Gastrocnemius medialis (tissue), 4 donors: ENCODE measurements at regions not wholly inside any gene's neighbourhood (a gene's known extent, or its start where the extent isn't known, plus 50 kb on each side); places are given as distances from the start of the nearest gene placed in this dataset.

Experiments used
- ATAC-seq, 2 donors: fragments of 150-250 bp; one replicate each; pipeline ENCODE4 v1.9.1; 2016
- DNase-seq, 2 donors: peaks; one replicate each; pipeline ENCODE4 v3.0.0-alpha.2; 2019
- H3K27ac ChIP-seq, 4 donors: fragments of 200-600 bp; sonication (generic); 1 replicate in 1 of 4; 2 replicates in 3 of 4; pipeline ENCODE4 v1.5.1; 2016 to 2018; ENCODE audit warnings: mild to moderate bottlenecking in 2 of 4, moderate library complexity in 1 of 4
- H3K27me3 ChIP-seq, 3 donors: fragments of 200-600 bp; sonication (generic) in 2 of 3; 1 replicate in 1 of 3; 2 replicates in 2 of 3; pipeline versions ENCODE4 v1.5.1 to v1.6.0; 2016 to 2019; ENCODE audit warnings: mild to moderate bottlenecking in 1 of 3, moderate library complexity in 1 of 3
- H3K36me3 ChIP-seq, 2 donors: fragments of 200-600 bp; sonication (generic) in 1 of 2; one replicate each; pipeline ENCODE4 v1.5.1; 2017 to 2018
- H3K4me1 ChIP-seq, 2 donors: fragments of 200-600 bp; sonication (generic) in 1 of 2; one replicate each; pipeline ENCODE4 v1.5.1; 2016 to 2017; ENCODE audit warnings: mild to moderate bottlenecking in 2 of 2
- H3K4me3 ChIP-seq, 4 donors: fragments of 200-600 bp; sonication (generic) in 3 of 4; 1 replicate in 1 of 4; 2 replicates in 3 of 4; pipeline ENCODE4 v1.5.1; 2016 to 2019; ENCODE audit warnings: mild to moderate bottlenecking in 2 of 4
- H3K9me3 ChIP-seq, 3 donors: fragments of 200-600 bp; sonication (generic) in 2 of 3; 1 replicate in 1 of 3; 2 replicates in 2 of 3; pipeline ENCODE4 v1.5.1; 2016 to 2019
- CTCF ChIP-seq, 5 experiments: fragments of 450-650 bp in 3 of 5; fragments of 200-600 bp in 2 of 5; sonication (generic) in 2 of 5; IDR thresholded peaks in 4 of 5; conservative IDR thresholded peaks in 1 of 5; 1 replicate in 4 of 5; 2 replicates in 1 of 5; pipeline ENCODE4 v1.5.1; 2016 to 2019; ENCODE audit warnings: antibody characterized with exemption in 5 of 5, mild to moderate bottlenecking in 3 of 5, moderate library complexity in 3 of 5
- POLR2A ChIP-seq, 2 donors: fragments of 450-650 bp; IDR thresholded peaks; one replicate each; pipeline ENCODE4 v1.6.1; 2017; ENCODE audit warnings: antibody characterized with exemption in 2 of 2, mild to moderate bottlenecking in 2 of 2, moderate library complexity in 2 of 2
- in situ Hi-C, 4 donors: fragments of 200-750 bp; cut with MboI; loops; one replicate each; pipeline versions ENCODE4 v1.15.0 to v1.8.0; 2017; ENCODE audit warnings: low sequenced_read_pairs in 4 of 4
- intact Hi-C: fragments of 100-400 bp; cut with DNase I; formaldehyde crosslinking; loops from one replicate; pipeline ENCODE4 v1.15.1; 2023; ENCODE audit warnings: low total_unique reads

- no peak for DNase-seq
- no peak for ATAC-seq
- Histone ChIP-seq H3K4me1 (no peaks in the 10 kb centered on the region), H3K4me3 (no peak overlapping the region), H3K27me3 (no peaks in the 10 kb centered on the region), H3K9me3 (no peaks in the 10 kb centered on the region), H3K36me3 (no peaks in the 10 kb centered on the region), H3K27ac (no peak overlapping the region)
- intact Hi-C loops, result no loop called here
- TF ChIP-seq CTCF (IDR thresholded peaks at IDR 0.05 in 4 of 5, conservative IDR thresholded peaks at IDR 0.05 in 1 of 5) (no peak), POLR2A (IDR thresholded peaks at IDR 0.05) (no peak)
- in situ Hi-C loops, result no loop called here
These were observed 64.8 kb upstream of the IFNE start for GRCh38 chr9:21546949-21547348.

- in situ Hi-C loops, result no loop called here
- intact Hi-C loops, result no loop called here
- no peak for DNase-seq
- TF ChIP-seq CTCF (IDR thresholded peaks at IDR 0.05 in 4 of 5, conservative IDR thresholded peaks at IDR 0.05 in 1 of 5) (no peak), POLR2A (IDR thresholded peaks at IDR 0.05) (no peak)
- H3K9me3 ChIP-seq, result no peaks in the 10 kb centered on the region
- H3K4me3 ChIP-seq, result no peak overlapping the region
- no peaks in the 10 kb centered on the region for H3K4me1 ChIP-seq
- H3K27me3 ChIP-seq, result no peaks in the 10 kb centered on the region
- H3K36me3 ChIP-seq, result no peaks in the 10 kb centered on the region
- no peak for ATAC-seq
- H3K27ac ChIP-seq, result no peak overlapping the region
These were observed 67.2 kb upstream of the IFNE start for GRCh38 chr9:21549251-21549765.

- no peaks in the 10 kb centered on the region for H3K4me1 ChIP-seq
- H3K4me3 ChIP-seq, result no peak overlapping the region
- in situ Hi-C loops, result loop anchor here in 1 of 4 donors (25.0 kb wide), 1 partner anchor 112 kb away; no protein-coding TSS in a partner anchor
- intact Hi-C loops, result no loop called here
- no peak overlapping the region for H3K27ac ChIP-seq
- H3K36me3 ChIP-seq, result no peaks in the 10 kb centered on the region
- TF ChIP-seq CTCF (IDR thresholded peaks at IDR 0.05 in 4 of 5, conservative IDR thresholded peaks at IDR 0.05 in 1 of 5) (no peak), POLR2A (IDR thresholded peaks at IDR 0.05) (no peak)
- no peaks in the 10 kb centered on the region for H3K9me3 ChIP-seq
- no peaks in the 10 kb centered on the region for H3K27me3 ChIP-seq
- DNase-seq (no peak), ATAC-seq (no peak)
These were observed 67.8 kb upstream of the IFNE start for GRCh38 chr9:21549890-21550289.

- ATAC-seq (no peak), DNase-seq (no peak)
- Histone ChIP-seq H3K9me3 (no peaks in the 10 kb centered on the region), H3K27me3 (peaks cover 0 to 3% (median 0%) of the 10 kb centered on the region in 3 donors), H3K27ac (no peak overlapping the region), H3K4me3 (no peak overlapping the region), H3K36me3 (no peaks in the 10 kb centered on the region), H3K4me1 (no peaks in the 10 kb centered on the region)
- no peak for TF ChIP-seq POLR2A (IDR thresholded peaks at IDR 0.05)
- TF ChIP-seq CTCF (IDR thresholded peaks at IDR 0.05 in 4 of 5, conservative IDR thresholded peaks at IDR 0.05 in 1 of 5), result no peak
- in situ Hi-C loops (loop anchor here in 1 of 4 donors (25.0 kb wide), 1 partner anchor 112 kb away; no protein-coding TSS in a partner anchor), intact Hi-C loops (no loop called here)
These were observed 68.3 kb upstream of the IFNE start for GRCh38 chr9:21550392-21550791.

- Histone ChIP-seq H3K4me1 (no peaks in the 10 kb centered on the region), H3K27ac (no peak overlapping the region), H3K36me3 (no peaks in the 10 kb centered on the region), H3K27me3 (peaks cover 0 to 7% (median under 1%) of the 10 kb centered on the region in 3 donors), H3K9me3 (no peaks in the 10 kb centered on the region), H3K4me3 (no peak overlapping the region)
- intact Hi-C loops (no loop called here), in situ Hi-C loops (loop anchor here in 1 of 4 donors (25.0 kb wide), 1 partner anchor 111 kb away; no protein-coding TSS in a partner anchor)
- no peak for TF ChIP-seq POLR2A (IDR thresholded peaks at IDR 0.05)
- TF ChIP-seq CTCF (IDR thresholded peaks at IDR 0.05 in 4 of 5, conservative IDR thresholded peaks at IDR 0.05 in 1 of 5), result no peak
- ATAC-seq (no peak), DNase-seq (no peak)
These were observed 69.3 kb upstream of the IFNE start for GRCh38 chr9:21551401-21551800.
